DMS153 treated with DMSO at 0.1 percent for 48 hours (cell line): ENCODE measurements at regions not wholly inside any gene's neighbourhood (a gene's known extent, or its start where the extent isn't known, plus 50 kb on each side); places are given as distances from the start of the nearest gene placed in this dataset.

Experiments
- DNase-seq: peaks from one replicate; lab custom pipeline; 2025; ENCODE audit not compliant: unreplicated experiment; lab: John Stamatoyannopoulos, UW

- no peak for DNase-seq
Measured at GRCh38 chr3:59422312-59422711, 372.5 kb upstream of the CFAP20DC start.

DNA sequence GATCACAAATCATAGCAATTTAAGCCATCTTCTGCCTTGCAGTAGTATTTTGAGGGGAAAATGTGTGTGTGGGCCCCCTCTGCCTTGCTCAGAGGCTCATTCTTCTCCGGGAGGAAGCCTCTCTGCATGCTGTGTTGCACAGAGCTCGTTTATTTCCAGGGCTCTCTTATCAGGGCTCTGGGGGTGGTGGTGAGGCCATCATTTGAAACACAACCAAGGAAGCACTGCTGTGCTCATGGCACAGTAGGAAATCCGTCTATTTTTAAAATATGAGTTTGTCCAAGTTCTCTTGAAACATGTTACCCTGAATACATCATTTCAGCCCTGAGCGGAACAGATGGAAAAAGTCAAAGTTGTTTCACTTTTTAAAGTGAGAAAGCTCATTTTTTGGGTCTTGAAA, 369.0 kb upstream of the CFAP20DC start:
- DNase-seq: no peak

DNA sequence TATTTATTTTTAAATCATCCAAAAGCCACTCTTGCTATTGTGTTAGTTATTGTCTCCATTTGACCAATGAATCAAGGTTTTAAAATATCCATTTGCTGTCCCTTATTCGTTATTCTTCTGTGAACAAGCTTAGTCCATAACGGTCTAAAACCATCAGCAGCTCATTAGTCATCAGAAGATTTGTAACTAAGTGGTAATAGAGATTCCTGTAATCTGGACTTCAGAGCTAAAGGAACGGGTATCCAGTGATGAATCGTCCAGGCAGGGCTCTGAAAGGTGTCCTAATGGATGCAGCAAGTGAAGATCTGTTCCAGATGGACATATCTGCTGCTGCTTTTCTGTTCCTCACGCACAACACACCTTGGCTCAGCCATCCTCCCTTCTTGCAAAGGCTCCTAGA, 362.7 kb upstream of the CFAP20DC start:
- DNase-seq: no peak

- no peak for DNase-seq
Measured at GRCh38 chr3:59411694-59412093, 361.9 kb upstream of the CFAP20DC start.

GRCh38 chr3:59411186-59411585, 361.4 kb upstream of the CFAP20DC start:
- DNase-seq: no peak

GRCh38 chr3:59408047-59408624, 358.3 kb upstream of the CFAP20DC start:
- DNase-seq: no peak

GRCh38 chr3:59407425-59407824, 357.6 kb upstream of the CFAP20DC start:
- DNase-seq: no peak

DNA sequence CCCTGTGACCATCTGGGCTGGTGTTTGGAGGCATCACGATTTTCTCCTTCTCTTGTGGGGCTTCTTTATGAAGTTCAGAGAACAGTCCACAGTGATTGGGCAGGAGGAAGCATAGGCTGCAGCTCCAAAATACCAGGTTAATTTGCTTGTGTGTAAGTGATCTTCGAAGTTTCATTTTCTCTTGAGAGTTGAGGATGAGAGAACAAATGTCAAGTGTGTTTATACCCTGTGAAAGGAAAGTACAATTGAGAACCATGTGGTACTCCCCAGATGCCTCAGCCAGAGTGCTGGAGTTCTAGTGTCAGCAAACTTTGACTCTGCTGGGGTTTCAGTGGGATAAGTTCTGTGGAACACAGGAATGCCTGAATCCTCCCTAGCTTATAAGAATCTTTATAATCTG, 357.1 kb upstream of the CFAP20DC start:
- no peak for DNase-seq

- no peak for DNase-seq
Measured at GRCh38 chr3:59404851-59405250, 355.0 kb upstream of the CFAP20DC start.

DNA sequence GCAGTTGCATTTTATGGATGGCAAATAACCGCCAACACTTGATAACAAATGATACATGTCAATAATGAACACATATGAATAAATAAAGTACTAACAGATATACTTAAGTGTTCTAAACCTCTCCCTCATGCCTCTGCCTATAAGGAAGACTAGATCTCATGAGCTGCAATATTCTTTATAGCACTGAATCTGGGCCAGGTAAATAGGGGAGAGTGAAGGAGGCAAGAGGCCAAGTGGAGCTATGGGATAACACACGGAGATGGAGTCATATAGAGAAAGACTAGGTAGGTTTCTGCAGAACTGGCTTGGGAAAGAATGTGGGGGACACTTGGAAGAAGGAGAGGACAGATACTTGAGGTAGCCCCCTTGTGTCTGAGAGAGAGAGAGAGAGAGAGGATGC, 354.2 kb upstream of the CFAP20DC start:
- no peak for DNase-seq

- DNase-seq: no peak
Measured at GRCh38 chr3:59401924-59402323, 352.1 kb upstream of the CFAP20DC start.

GRCh38 chr3:59392116-59392515, 342.3 kb upstream of the CFAP20DC start:
- DNase-seq: no peak

- DNase-seq: no peak
Measured at GRCh38 chr3:59391131-59391530, 341.3 kb upstream of the CFAP20DC start.

- DNase-seq: no peak
Measured at GRCh38 chr3:59388555-59389270, 338.9 kb upstream of the CFAP20DC start.

- no peak for DNase-seq
Measured at GRCh38 chr3:59386165-59386564, 336.3 kb upstream of the CFAP20DC start.

DNA sequence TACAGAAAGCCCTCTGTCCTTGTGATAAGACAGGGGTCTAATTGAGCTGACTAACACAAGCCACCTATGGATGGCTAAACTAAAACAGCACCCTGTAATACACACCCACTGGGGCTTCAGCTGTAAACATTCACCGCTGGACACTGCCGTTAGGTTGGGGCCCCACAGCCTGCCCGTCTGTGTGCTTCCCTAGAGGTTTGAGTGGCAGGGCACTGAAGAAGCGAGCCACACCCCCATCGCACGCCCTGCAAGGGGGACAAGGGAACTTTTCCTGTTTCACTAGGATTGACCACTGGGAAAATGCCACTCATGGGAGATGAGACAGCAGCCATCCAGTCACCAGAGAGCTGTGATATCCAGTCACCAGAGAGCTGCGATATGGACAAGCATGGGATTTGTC, 335.7 kb upstream of the CFAP20DC start:
- no peak for DNase-seq

DNA sequence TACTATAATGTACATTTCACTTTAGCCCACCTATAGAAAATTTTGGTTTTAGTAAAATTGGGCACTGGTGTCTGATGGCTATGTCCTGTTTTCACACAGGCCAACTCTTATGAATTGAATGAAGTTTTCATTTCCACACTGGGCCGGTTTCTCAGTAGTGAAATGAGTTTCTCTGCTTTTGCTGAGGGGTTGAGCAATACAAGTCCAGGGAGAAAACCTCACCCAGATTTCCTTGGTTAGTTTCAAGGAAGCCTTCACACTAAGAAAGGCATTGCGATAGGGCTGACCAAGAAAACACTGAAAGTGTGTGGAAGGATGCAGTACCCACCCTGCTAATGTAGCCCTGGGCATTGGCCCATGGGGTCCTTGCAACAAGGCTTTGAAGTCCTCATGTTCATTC, 331.5 kb upstream of the CFAP20DC start:
- DNase-seq: no peak

DNA sequence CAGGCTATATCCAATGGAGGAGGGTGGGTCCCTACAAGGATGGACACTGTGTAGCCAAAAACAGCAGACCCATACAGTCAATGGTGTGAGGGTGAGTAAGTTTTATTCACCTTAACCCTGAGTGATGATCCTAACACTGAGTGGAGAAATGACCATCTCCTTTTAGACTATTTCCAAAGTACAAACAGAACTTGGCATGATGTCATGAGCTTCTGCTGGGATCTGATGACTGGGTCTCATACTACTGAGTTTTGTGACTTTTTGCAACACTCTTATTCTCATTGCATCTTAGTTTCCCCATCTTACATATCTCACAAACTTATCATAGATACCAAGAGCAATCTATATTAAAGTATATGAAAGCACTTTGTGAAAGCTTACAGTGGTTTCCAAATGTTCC, 330.3 kb upstream of the CFAP20DC start:
- DNase-seq: no peak

DNA sequence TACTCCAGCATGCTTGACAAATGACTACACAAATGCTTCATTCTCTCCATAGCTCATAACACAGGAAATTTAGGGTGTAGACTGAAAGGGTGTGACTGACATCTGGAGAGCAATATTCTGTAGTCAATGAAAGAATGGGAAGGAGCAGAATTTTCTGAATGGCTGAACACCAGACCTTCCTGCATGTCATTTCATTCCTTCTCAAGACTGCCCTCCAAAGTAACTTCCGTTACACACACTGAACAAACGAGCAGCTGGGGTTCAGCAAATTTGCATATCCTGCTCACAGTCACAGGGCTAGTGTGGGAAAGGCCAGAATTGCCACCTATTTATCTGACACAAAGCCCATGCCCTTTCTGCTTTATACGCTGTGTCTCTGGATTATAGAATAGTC, 325.0 kb upstream of the CFAP20DC start:
- DNase-seq: no peak

- DNase-seq: no peak
Measured at GRCh38 chr3:59374091-59374817, 324.4 kb upstream of the CFAP20DC start.

GRCh38 chr3:59372346-59372745, 322.5 kb upstream of the CFAP20DC start:
- no peak for DNase-seq

DNA sequence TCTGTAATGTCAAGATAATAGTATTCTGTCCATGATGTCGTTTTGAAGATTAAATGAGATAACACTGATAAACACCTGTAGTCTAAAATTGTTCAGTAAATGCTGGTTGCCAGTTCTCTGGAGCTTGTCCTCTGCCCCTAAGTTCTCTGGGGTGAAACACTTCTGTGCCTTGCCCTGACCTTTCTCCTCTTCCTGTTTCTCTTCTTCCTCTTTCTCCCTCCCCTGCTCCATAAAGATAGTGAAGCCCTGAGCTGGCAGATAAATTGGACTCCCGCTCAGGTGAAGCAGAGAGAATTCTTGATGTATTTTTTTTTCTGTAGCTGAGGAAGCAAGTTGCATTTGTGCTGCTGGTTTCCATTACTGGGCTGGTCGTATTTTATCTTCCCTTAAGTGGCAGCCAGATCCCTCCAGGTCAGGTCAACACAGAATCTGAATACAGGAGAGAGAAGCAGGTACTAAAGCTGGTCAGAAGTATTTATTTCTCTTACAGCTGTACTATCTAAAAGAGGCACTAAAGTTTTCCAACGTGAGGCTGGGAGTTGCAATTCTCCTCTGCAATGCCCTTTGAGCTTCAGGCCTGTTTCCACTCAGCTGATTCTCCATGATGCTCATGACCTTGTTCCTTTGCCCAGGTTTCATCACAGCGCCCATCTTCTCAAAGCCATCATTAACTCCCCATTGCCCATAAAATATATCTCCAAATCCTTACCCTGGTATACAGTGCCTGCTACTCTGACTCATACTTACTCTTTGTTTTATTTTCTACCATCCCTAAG, 319.3 kb upstream of the CFAP20DC start:
- no peak for DNase-seq
